HepG2 (cell line): ENCODE measurements at regions not wholly inside any gene's neighbourhood (a gene's known extent, or its start where the extent isn't known, plus 50 kb on each side); places are given as distances from the start of the nearest gene placed in this dataset.

Experiments used
- ATAC-seq: fragments of 200-7000 bp; cut with Tn5 transposase; 3 replicates; pipeline ENCODE4 v1.9.1; 2020; ENCODE audit warnings: mild to moderate bottlenecking, moderate library complexity
- BruUV-seq: library from RNA; stranded (reverse); fragments of 400-500 nt; replicated peaks from 2 replicates; lab custom pipeline; 2021; lab: Mats Ljungman, UMichigan
- CTCF ChIA-PET: fragments of 300-600 bp; formaldehyde crosslinking; extraction: SDS; loops from one replicate; lab custom pipeline; 2021; ENCODE audit warnings: low total read pairs, inconsistent platforms, low intra/inter-chr PET ratio; lab: Yijun Ruan, JAX
- POLR2A ChIA-PET: fragments of 350-600 bp; sonication (Branson Sonifier 250); formaldehyde crosslinking; loops from one replicate; lab custom pipeline; 2020; ENCODE audit warnings: antibody characterized with exemption, inconsistent platforms; lab: Yijun Ruan, JAX
- DNase-seq: peaks from one replicate; pipeline ENCODE4 v3.0.0-alpha.2; 2015; ENCODE audit warnings: low spot score
- FAIRE-seq: peaks from 3 replicates; lab custom pipeline; 2011; peaks lifted over from hg19 to GRCh38; lab: Jason Lieb, UNC
- H2AFZ ChIP-seq: one replicate; pipeline ENCODE4 v1.6.1; 2011; ENCODE audit warnings: low read length, inconsistent platforms
- H3K27ac ChIP-seq: fragments of 300-600 bp; 3 replicates; pipeline ENCODE4 v1.8.0; 2011; ENCODE audit warnings: mixed run types, mild to moderate bottlenecking, mixed read lengths, low read length, inconsistent platforms; ENCODE audit not compliant: insufficient read depth; ENCODE audit errors: extremely low read length
- H3K27me3 ChIP-seq, 2 experiments: fragments of 200-600 bp in 1 of 2; 2 replicates in 1 of 2; 3 replicates in 1 of 2; pipeline versions ENCODE4 v1.6.0 to v1.8.0; 2011; ENCODE audit warnings: low read length in 2 of 2, mild to moderate bottlenecking in 2 of 2, moderate library complexity in 2 of 2, inconsistent platforms in 1 of 2; ENCODE audit not compliant: insufficient read depth in 2 of 2, control insufficient read depth in 1 of 2
- H3K36me3 ChIP-seq, 2 experiments: fragments of 200-600 bp in 1 of 2; replicated peaks in 1 of 2; 2 replicates in 1 of 2; 3 replicates in 1 of 2; pipeline versions ENCODE4 v1.5.1 to v1.8.0; 2011; ENCODE audit warnings: low read length in 2 of 2, inconsistent platforms in 1 of 2; ENCODE audit not compliant: insufficient read depth in 2 of 2, control insufficient read depth in 1 of 2
- H3K4me1 ChIP-seq: 2 replicates; pipeline ENCODE4 v1.5.1; 2012; ENCODE audit warnings: low read length, inconsistent platforms; ENCODE audit not compliant: insufficient read depth
- H3K4me2 ChIP-seq: 2 replicates; pipeline ENCODE4 v1.6.0; 2011; ENCODE audit warnings: low read depth, low read length, inconsistent platforms
- H3K4me3 ChIP-seq, 3 experiments: fragments of 200-600 bp in 1 of 3; sonication (generic), shearing (Covaris generic) in 1 of 3; replicated peaks in 1 of 3; 2 replicates each; pipeline ENCODE4 v1.5.1; 2011 to 2016; ENCODE audit warnings: low read length in 3 of 3, inconsistent platforms in 2 of 3, low read depth in 2 of 3, mild to moderate bottlenecking in 2 of 3, control low read depth in 1 of 3, mixed read lengths in 1 of 3; ENCODE audit not compliant: insufficient read depth in 1 of 3
- H3K79me2 ChIP-seq: one replicate; pipeline ENCODE4 v1.6.1; 2011; ENCODE audit warnings: low read length, inconsistent platforms; ENCODE audit not compliant: insufficient read depth
- H3K9ac ChIP-seq: 2 replicates; pipeline ENCODE4 v1.6.0; 2011; ENCODE audit warnings: mild to moderate bottlenecking, low read depth, low read length, inconsistent platforms; ENCODE audit not compliant: insufficient read depth
- H3K9me3 ChIP-seq: 2 replicates; pipeline ENCODE4 v1.5.1; 2012; ENCODE audit warnings: mild to moderate bottlenecking, low read length
- H4K20me1 ChIP-seq: 2 replicates; pipeline ENCODE4 v1.6.0; 2011; ENCODE audit warnings: inconsistent platforms, mild to moderate bottlenecking, low read length, moderate library complexity; ENCODE audit not compliant: insufficient read depth
- AHDC1 ChIP-seq: sonication (generic); formaldehyde crosslinking; IDR thresholded peaks from 2 replicates; pipeline ENCODE4 v1.5.1; 2020; ENCODE audit warnings: mild to moderate bottlenecking, missing genetic modification reagents, borderline replicate concordance
- ATF7 ChIP-seq, 2 experiments: fragments of 450-650 bp in 1 of 2; sonication (generic) in 1 of 2; formaldehyde crosslinking in 1 of 2; IDR thresholded peaks; 2 replicates each; pipeline versions ENCODE4 v1.4.0 to v1.6.1; 2016 to 2020; ENCODE audit warnings: antibody characterized with exemption in 1 of 2, mild to moderate bottlenecking in 1 of 2, missing genetic modification reagents in 1 of 2
- CCAR2 ChIP-seq: fragments of 200-400 bp; formaldehyde crosslinking; optimal IDR thresholded peaks from 2 replicates; pipeline ENCODE3; 2018; ENCODE audit warnings: low read depth, mild to moderate bottlenecking, low read length, moderate library complexity
- CENPT ChIP-seq: sonication (generic); formaldehyde crosslinking; IDR thresholded peaks from 2 replicates; pipeline ENCODE4 v1.8.0; 2022; ENCODE audit warnings: low read depth, mild to moderate bottlenecking, moderate library complexity, missing genetic modification reagents
- FOXA1 ChIP-seq, 2 experiments: fragments of 450-650 bp in 1 of 2; sonication (generic) in 1 of 2; formaldehyde crosslinking in 1 of 2; IDR thresholded peaks; 2 replicates each; pipeline versions ENCODE4 v1.4.0 to v1.6.1; 2016 to 2020; ENCODE audit warnings: missing genetic modification reagents in 1 of 2
- FOXJ3 ChIP-seq: sonication (generic); formaldehyde crosslinking; IDR thresholded peaks from 2 replicates; pipeline ENCODE4 v1.4.0; 2020; ENCODE audit warnings: missing genetic modification reagents, mild to moderate bottlenecking, borderline replicate concordance
- FOXO1 ChIP-seq: sonication (generic); formaldehyde crosslinking; IDR thresholded peaks from 2 replicates; pipeline ENCODE4 v1.4.0; 2020; ENCODE audit warnings: missing genetic modification reagents
- GATAD2A ChIP-seq: IDR thresholded peaks from 2 replicates; pipeline ENCODE4 v1.6.1; 2016
- NFIC ChIP-seq: IDR thresholded peaks from 2 replicates; pipeline ENCODE4 v1.6.1; 2012; ENCODE audit warnings: mild to moderate bottlenecking, low read length, inconsistent platforms
- REPIN1 ChIP-seq: sonication (generic); formaldehyde crosslinking; IDR thresholded peaks from 2 replicates; pipeline ENCODE4 v1.8.0; 2022; ENCODE audit warnings: missing genetic modification reagents, low read depth, mild to moderate bottlenecking, borderline replicate concordance
- RXRA ChIP-seq: sonication (generic); formaldehyde crosslinking; IDR thresholded peaks from 2 replicates; pipeline ENCODE4 v1.5.1; 2020; ENCODE audit warnings: missing genetic modification reagents
- RXRB ChIP-seq: IDR thresholded peaks from 2 replicates; pipeline ENCODE4 v1.6.1; 2016; ENCODE audit warnings: borderline replicate concordance, missing genetic modification reagents, missing compliant biosample characterization
- SALL1 ChIP-seq: sonication (generic); formaldehyde crosslinking; IDR thresholded peaks from 2 replicates; pipeline ENCODE4 v1.8.0; 2022; ENCODE audit warnings: mild to moderate bottlenecking, missing genetic modification reagents
- SAP130 ChIP-seq: IDR thresholded peaks from 2 replicates; pipeline ENCODE4 v1.6.1; 2016; ENCODE audit warnings: low read depth
- TCF7 ChIP-seq: sonication (generic); IDR thresholded peaks from 2 replicates; pipeline ENCODE4 v1.6.1; 2016; ENCODE audit warnings: antibody characterized with exemption, low read depth
- ZNF296 ChIP-seq: sonication (generic); formaldehyde crosslinking; conservative IDR thresholded peaks from 2 replicates; pipeline ENCODE4 v1.5.0; 2020; ENCODE audit warnings: mild to moderate bottlenecking, missing genetic modification reagents
- ZNF614 ChIP-seq: IDR thresholded peaks from 2 replicates; pipeline ENCODE4 v1.6.1; 2018; ENCODE audit warnings: missing biosample characterization, missing genetic modification reagents, inconsistent platforms, borderline replicate concordance
- ZNF766 ChIP-seq: sonication (generic); formaldehyde crosslinking; IDR thresholded peaks from 2 replicates; pipeline ENCODE4 v1.5.0; 2020; ENCODE audit warnings: missing genetic modification reagents, borderline replicate concordance
- ZNF878 ChIP-seq: sonication (generic); formaldehyde crosslinking; IDR thresholded peaks from 2 replicates; pipeline ENCODE4 v1.8.1; 2023; ENCODE audit warnings: mild to moderate bottlenecking, missing genetic modification reagents, moderate library complexity
- ZSCAN9 ChIP-seq: IDR thresholded peaks from 2 replicates; pipeline ENCODE4 v1.6.1; 2016; ENCODE audit warnings: borderline replicate concordance
- WGBS: methylation state at CpG from one replicate; pipeline ENCODE4 v1.1.6; 2017; ENCODE audit warnings: low lambda C conversion rate; 5-methylcytosine and 5-hydroxymethylcytosine counted together
- in situ Hi-C: cut with HindIII; loops from 2 replicates; pipeline ENCODE4 v1.10.0; 2017; ENCODE audit warnings: low pct_unique_long_range_greater_than_20kb; ENCODE audit not compliant: extremely low pct_ligation_motif_present
- intact Hi-C: fragments of 100-400 bp; cut with micrococcal nuclease; formaldehyde crosslinking; loops from one replicate; pipeline ENCODE4 v1.10.0; 2022; ENCODE audit not compliant: unreplicated experiment

GRCh38 chr1:94697839-94698238, 122.3 kb upstream of the SLC44A3 start:
- H4K20me1 ChIP-seq, result no peaks in the 10 kb centered on the region
- H3K79me2 ChIP-seq, result no peaks in the 10 kb centered on the region
- peak overlapping the region; percentile 56 for H3K9ac ChIP-seq
- DNase-seq, result peak; percentile 91
- no peaks in the 10 kb centered on the region for H3K36me3 ChIP-seq
- H3K4me1 ChIP-seq, result peaks cover 60% of the 10 kb centered on the region
- ATAC-seq, result peak; percentile 63
- POLR2A ChIA-PET, result interaction anchor here (1.2 to 2.7 kb wide), 4 partner anchors 16 to 156 kb away, joined by 3 to 8 read pairs (median 6); partner anchors contain the start of gene F3
- peak overlapping the region; percentile 78 for H3K27ac ChIP-seq
- no peaks in the 10 kb centered on the region for H3K9me3 ChIP-seq
- intact Hi-C loops (loop anchor here (2.0 to 10.0 kb wide), 2 partner anchors 105 to 143 kb away; no protein-coding TSS in a partner anchor), in situ Hi-C loops (no loop called here)
- 0% methylated on average over 5 of the region's 5 CpGs for WGBS
- no peak overlapping the region for H2AFZ ChIP-seq
- FAIRE-seq, result peak; percentile 46
- H3K4me2 ChIP-seq, result peak overlapping the region; percentile 64
- CTCF ChIA-PET, result interaction anchor here (1.6 kb wide), 1 partner anchor 105 kb away, joined by 5 read pairs; no protein-coding TSS in a partner anchor
- no TSS peak for BruUV-seq
- H3K4me3 ChIP-seq, result peak overlapping the region in 2 of 3 experiments; percentile 10 to 14; a peak in 2 of 6 replicates
- H3K27me3 ChIP-seq, result no peaks in the 10 kb centered on the region
- no peak for TF ChIP-seq REPIN1 (CRISPR knock-in tag)
- no peak for TF ChIP-seq CENPT (CRISPR knock-in tag)
- no peak for TF ChIP-seq CCAR2
- peak; percentile 58; the same call in 1 of the 2 replicates for TF ChIP-seq NFIC
- peak; percentile 77; the same call in 1 of the 2 replicates for TF ChIP-seq FOXJ3 (CRISPR knock-in tag)
- TF ChIP-seq ZSCAN9 (CRISPR knock-in tag), result no peak
- peak; percentile 35; the same call in 1 of the 2 replicates for TF ChIP-seq FOXO1 (CRISPR knock-in tag)
- peak; percentile 43; the same call in 1 of the 2 replicates for TF ChIP-seq SALL1
- peak; percentile 85 for TF ChIP-seq FOXA1 (IDR thresholded peaks at IDR 0.05)
- peak; percentile 72 for TF ChIP-seq FOXA1 (CRISPR knock-in tag; IDR thresholded peaks at IDR 0.05)
- peak; percentile 78 for TF ChIP-seq TCF7
- TF ChIP-seq AHDC1 (CRISPR knock-in tag), result peak; percentile 79; the same call in 1 of the 2 replicates
- no peak for TF ChIP-seq ZNF878 (CRISPR knock-in tag)
- TF ChIP-seq ZNF296 (CRISPR knock-in tag), result no peak
- TF ChIP-seq ZNF766, result no peak
- TF ChIP-seq ZNF614, result 0 out of 2 replicates have a peak, but pooled peaks have one; percentile 13
- peak; percentile 54 for TF ChIP-seq SAP130 (CRISPR knock-in tag)
- TF ChIP-seq ATF7 (IDR thresholded peaks at IDR 0.05), result peak; percentile 66
- peak; percentile 46; the same call in 1 of the 2 replicates for TF ChIP-seq ATF7 (CRISPR knock-in tag; IDR thresholded peaks at IDR 0.05)
- TF ChIP-seq RXRA, result peak; percentile 45; the same call in 1 of the 2 replicates
- peak; percentile 65 for TF ChIP-seq GATAD2A (CRISPR knock-in tag)
- peak; percentile 73 for TF ChIP-seq RXRB (CRISPR knock-in tag)
